SK-N-SH treated with all-trans-retinoic acid at 6 μM for 48 hours (cell line): ENCODE measurements at regions not wholly inside any gene's neighbourhood (a gene's known extent, or its start where the extent isn't known, plus 50 kb on each side); places are given as distances from the start of the nearest gene placed in this dataset.

Experiments
- ATAC-seq: fragments of 200-7000 bp; cut with Tn5 transposase; 3 replicates; pipeline ENCODE4 v1.9.1; 2020; ENCODE audit warnings: mild to moderate bottlenecking, moderate library complexity
- ARNTL ChIP-seq: fragments of 450-650 bp; formaldehyde crosslinking; IDR thresholded peaks from 2 replicates; pipeline ENCODE4 v1.5.0; 2020; ENCODE audit warnings: low read depth, mild to moderate bottlenecking, moderate library complexity, borderline replicate concordance
- BACH2 ChIP-seq: fragments of 250-450 bp; sonication (Bioruptor Pico); IDR thresholded peaks from 2 replicates; pipeline ENCODE4 v1.9.0; 2021; ENCODE audit warnings: mild to moderate bottlenecking, borderline replicate concordance
- CSDC2 ChIP-seq: fragments of 250-450 bp; sonication (Bioruptor Pico); IDR thresholded peaks from 2 replicates; pipeline ENCODE4 v1.5.0; 2020; ENCODE audit warnings: mild to moderate bottlenecking, moderate library complexity
- ESRRG ChIP-seq: fragments of 250-450 bp; sonication (Bioruptor Pico); IDR thresholded peaks from 2 replicates; pipeline ENCODE4 v1.6.1; 2021; ENCODE audit warnings: mild to moderate bottlenecking
- GLIS3 ChIP-seq: fragments of 250-450 bp; sonication (Bioruptor Pico); IDR thresholded peaks from 2 replicates; pipeline ENCODE4 v1.5.0; 2020; ENCODE audit warnings: mild to moderate bottlenecking, moderate library complexity
- ISL1 ChIP-seq: fragments of 250-450 bp; sonication (Bioruptor Pico); IDR thresholded peaks from 2 replicates; pipeline ENCODE4 v2.1.2; 2022; ENCODE audit warnings: mild to moderate bottlenecking, moderate library complexity
- OSR1 ChIP-seq: fragments of 250-450 bp; sonication (Bioruptor Pico); IDR thresholded peaks from 2 replicates; pipeline ENCODE4 v1.8.0; 2022; ENCODE audit warnings: moderate library complexity, mild to moderate bottlenecking, inconsistent platforms
- PPARA ChIP-seq: fragments of 250-450 bp; sonication (Bioruptor Pico); IDR thresholded peaks from 2 replicates; pipeline ENCODE4 v1.5.0; 2020; ENCODE audit warnings: mild to moderate bottlenecking, borderline replicate concordance
- RARB ChIP-seq: fragments of 250-450 bp; sonication (Bioruptor Pico); IDR thresholded peaks from 2 replicates; pipeline ENCODE4 v1.8.0; 2021; ENCODE audit warnings: mild to moderate bottlenecking, moderate library complexity
- SNAI2 ChIP-seq: fragments of 250-450 bp; sonication (Bioruptor Pico); IDR thresholded peaks from 2 replicates; pipeline ENCODE4 v1.5.0; 2020; ENCODE audit warnings: mild to moderate bottlenecking, moderate library complexity
- TCF4 ChIP-seq: fragments of 250-450 bp; sonication (Bioruptor Pico); IDR thresholded peaks from 2 replicates; pipeline ENCODE4 v1.8.0; 2021; ENCODE audit warnings: mild to moderate bottlenecking, moderate library complexity, borderline replicate concordance
- TOX ChIP-seq: fragments of 250-450 bp; sonication (Bioruptor Pico); IDR thresholded peaks from 2 replicates; pipeline ENCODE4 v1.8.0; 2021; ENCODE audit warnings: mild to moderate bottlenecking, moderate library complexity, borderline replicate concordance
- ZC3H10 ChIP-seq: fragments of 250-450 bp; sonication (Bioruptor Pico); IDR thresholded peaks from 2 replicates; pipeline ENCODE4 v1.5.1; 2021; ENCODE audit warnings: mild to moderate bottlenecking, moderate library complexity
- ZFP3 ChIP-seq: fragments of 250-450 bp; sonication (Bioruptor Pico); IDR thresholded peaks from 2 replicates; pipeline ENCODE4 v1.5.0; 2020; ENCODE audit warnings: mild to moderate bottlenecking, moderate library complexity
- ZFP30 ChIP-seq: fragments of 450-650 bp; formaldehyde crosslinking; IDR thresholded peaks from 2 replicates; pipeline ENCODE4 v1.5.0; 2022; ENCODE audit warnings: mild to moderate bottlenecking, moderate library complexity
- ZNF565 ChIP-seq: fragments of 450-650 bp; formaldehyde crosslinking; conservative IDR thresholded peaks from 2 replicates; pipeline ENCODE4 v1.5.0; 2020; ENCODE audit warnings: low read depth, mild to moderate bottlenecking, moderate library complexity
- ZNF70 ChIP-seq: fragments of 450-650 bp; formaldehyde crosslinking; IDR thresholded peaks from 2 replicates; pipeline ENCODE4 v1.5.0; 2020; ENCODE audit warnings: mild to moderate bottlenecking, moderate library complexity
- ZNF8 ChIP-seq: fragments of 450-650 bp; formaldehyde crosslinking; IDR thresholded peaks from 2 replicates; pipeline ENCODE4 v1.5.0; 2020; ENCODE audit warnings: mild to moderate bottlenecking, moderate library complexity
- TF ChIP-seq, protein P1 (sequence below): fragments of 250-450 bp; sonication (Bioruptor Pico); IDR thresholded peaks from 2 replicates; pipeline ENCODE4 v1.8.0; 2021; ENCODE audit warnings: low read depth, mild to moderate bottlenecking, moderate library complexity, borderline replicate concordance
- TF ChIP-seq, protein P2 (sequence below): fragments of 250-450 bp; sonication (Bioruptor Pico); IDR thresholded peaks from 2 replicates; pipeline ENCODE4 v1.8.0; 2020; ENCODE audit warnings: mild to moderate bottlenecking, moderate library complexity, borderline replicate concordance
- TF ChIP-seq, protein P3 (sequence below): fragments of 250-450 bp; sonication (Bioruptor Pico); IDR thresholded peaks from 2 replicates; pipeline ENCODE4 v1.5.0; 2020; ENCODE audit warnings: mild to moderate bottlenecking, moderate library complexity
- TF ChIP-seq, protein P4 (sequence below): fragments of 250-450 bp; sonication (Bioruptor Pico); IDR thresholded peaks from 2 replicates; pipeline ENCODE4 v1.5.1; 2020; ENCODE audit warnings: low read depth, mild to moderate bottlenecking, moderate library complexity
- TF ChIP-seq, protein P5 (sequence below): fragments of 250-450 bp; sonication (Bioruptor Pico); IDR thresholded peaks from 2 replicates; pipeline ENCODE4 v1.5.1; 2021; ENCODE audit warnings: mild to moderate bottlenecking, moderate library complexity

DNA sequence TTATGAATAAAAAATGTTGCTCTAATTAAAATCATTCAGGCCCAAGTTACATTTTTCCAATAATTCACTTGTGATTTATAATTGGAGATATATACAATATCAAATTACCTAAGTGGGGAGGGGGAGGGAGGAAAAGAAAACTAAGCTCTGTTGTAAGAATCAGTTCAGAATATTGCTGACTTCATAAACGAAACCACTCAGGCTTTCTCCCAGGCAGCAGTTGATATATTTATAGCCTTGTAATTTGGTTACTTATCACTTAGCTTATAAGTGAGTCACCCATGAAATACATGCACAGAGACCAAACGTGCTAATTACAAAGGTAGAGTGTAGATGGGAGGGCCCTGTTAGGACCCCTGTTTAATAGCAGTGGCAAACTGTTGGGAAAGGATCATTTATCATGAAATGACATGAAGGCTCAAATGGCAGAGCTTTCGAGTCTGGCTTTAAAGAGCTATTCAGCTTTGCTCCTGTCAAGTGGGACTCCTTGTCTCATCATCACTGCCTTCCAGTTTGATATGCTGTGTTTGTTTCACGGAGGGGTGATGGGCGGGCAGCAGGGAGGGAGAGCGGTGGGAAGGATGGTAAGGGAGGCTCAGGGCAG, 105.6 kb upstream of the PGRMC2 start:
- TF ChIP-seq ISL1 (peak; percentile 99), ARNTL (no peak), OSR1 (CRISPR knock-in tag) (no peak), ZFP30 (CRISPR knock-in tag) (no peak), ZNF565 (CRISPR knock-in tag) (no peak), BACH2 (CRISPR knock-in tag) (no peak), ZNF70 (CRISPR knock-in tag) (no peak), ESRRG (CRISPR knock-in tag) (no peak), TOX (CRISPR knock-in tag) (peak; percentile 69; the same call in 1 of the 2 replicates), RARB (CRISPR knock-in tag) (0 out of 2 replicates have a peak, but pooled peaks have one; percentile 59), CSDC2 (CRISPR knock-in tag) (no peak), ZNF8 (CRISPR knock-in tag) (no peak), TCF4 (CRISPR knock-in tag) (peak; percentile 35; the same call in 1 of the 2 replicates), SNAI2 (CRISPR knock-in tag) (no peak), ZC3H10 (CRISPR knock-in tag) (peak; percentile 61; the same call in 1 of the 2 replicates), ZFP3 (no peak), PPARA (no peak), GLIS3 (CRISPR knock-in tag) (0 out of 2 replicates have a peak, but pooled peaks have one; percentile 76)
- TF ChIP-seq, protein P1, sequence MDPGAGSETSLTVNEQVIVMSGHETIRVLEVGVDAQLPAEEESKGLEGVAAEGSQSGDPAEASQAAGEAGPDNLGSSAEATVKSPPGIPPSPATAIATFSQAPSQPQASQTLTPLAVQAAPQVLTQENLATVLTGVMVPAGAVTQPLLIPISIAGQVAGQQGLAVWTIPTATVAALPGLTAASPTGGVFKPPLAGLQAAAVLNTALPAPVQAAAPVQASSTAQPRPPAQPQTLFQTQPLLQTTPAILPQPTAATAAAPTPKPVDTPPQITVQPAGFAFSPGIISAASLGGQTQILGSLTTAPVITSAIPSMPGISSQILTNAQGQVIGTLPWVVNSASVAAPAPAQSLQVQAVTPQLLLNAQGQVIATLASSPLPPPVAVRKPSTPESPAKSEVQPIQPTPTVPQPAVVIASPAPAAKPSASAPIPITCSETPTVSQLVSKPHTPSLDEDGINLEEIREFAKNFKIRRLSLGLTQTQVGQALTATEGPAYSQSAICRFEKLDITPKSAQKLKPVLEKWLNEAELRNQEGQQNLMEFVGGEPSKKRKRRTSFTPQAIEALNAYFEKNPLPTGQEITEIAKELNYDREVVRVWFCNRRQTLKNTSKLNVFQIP = no peak
- TF ChIP-seq, protein P2, sequence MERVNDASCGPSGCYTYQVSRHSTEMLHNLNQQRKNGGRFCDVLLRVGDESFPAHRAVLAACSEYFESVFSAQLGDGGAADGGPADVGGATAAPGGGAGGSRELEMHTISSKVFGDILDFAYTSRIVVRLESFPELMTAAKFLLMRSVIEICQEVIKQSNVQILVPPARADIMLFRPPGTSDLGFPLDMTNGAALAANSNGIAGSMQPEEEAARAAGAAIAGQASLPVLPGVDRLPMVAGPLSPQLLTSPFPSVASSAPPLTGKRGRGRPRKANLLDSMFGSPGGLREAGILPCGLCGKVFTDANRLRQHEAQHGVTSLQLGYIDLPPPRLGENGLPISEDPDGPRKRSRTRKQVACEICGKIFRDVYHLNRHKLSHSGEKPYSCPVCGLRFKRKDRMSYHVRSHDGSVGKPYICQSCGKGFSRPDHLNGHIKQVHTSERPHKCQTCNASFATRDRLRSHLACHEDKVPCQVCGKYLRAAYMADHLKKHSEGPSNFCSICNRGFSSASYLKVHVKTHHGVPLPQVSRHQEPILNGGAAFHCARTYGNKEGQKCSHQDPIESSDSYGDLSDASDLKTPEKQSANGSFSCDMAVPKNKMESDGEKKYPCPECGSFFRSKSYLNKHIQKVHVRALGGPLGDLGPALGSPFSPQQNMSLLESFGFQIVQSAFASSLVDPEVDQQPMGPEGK (CRISPR knock-in tag) = peak; percentile 92
- TF ChIP-seq, protein P3, sequence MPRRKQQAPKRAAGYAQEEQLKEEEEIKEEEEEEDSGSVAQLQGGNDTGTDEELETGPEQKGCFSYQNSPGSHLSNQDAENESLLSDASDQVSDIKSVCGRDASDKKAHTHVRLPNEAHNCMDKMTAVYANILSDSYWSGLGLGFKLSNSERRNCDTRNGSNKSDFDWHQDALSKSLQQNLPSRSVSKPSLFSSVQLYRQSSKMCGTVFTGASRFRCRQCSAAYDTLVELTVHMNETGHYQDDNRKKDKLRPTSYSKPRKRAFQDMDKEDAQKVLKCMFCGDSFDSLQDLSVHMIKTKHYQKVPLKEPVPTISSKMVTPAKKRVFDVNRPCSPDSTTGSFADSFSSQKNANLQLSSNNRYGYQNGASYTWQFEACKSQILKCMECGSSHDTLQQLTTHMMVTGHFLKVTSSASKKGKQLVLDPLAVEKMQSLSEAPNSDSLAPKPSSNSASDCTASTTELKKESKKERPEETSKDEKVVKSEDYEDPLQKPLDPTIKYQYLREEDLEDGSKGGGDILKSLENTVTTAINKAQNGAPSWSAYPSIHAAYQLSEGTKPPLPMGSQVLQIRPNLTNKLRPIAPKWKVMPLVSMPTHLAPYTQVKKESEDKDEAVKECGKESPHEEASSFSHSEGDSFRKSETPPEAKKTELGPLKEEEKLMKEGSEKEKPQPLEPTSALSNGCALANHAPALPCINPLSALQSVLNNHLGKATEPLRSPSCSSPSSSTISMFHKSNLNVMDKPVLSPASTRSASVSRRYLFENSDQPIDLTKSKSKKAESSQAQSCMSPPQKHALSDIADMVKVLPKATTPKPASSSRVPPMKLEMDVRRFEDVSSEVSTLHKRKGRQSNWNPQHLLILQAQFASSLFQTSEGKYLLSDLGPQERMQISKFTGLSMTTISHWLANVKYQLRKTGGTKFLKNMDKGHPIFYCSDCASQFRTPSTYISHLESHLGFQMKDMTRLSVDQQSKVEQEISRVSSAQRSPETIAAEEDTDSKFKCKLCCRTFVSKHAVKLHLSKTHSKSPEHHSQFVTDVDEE (CRISPR knock-in tag) = peak; percentile 36; the same call in 1 of the 2 replicates
- TF ChIP-seq, protein P4, sequence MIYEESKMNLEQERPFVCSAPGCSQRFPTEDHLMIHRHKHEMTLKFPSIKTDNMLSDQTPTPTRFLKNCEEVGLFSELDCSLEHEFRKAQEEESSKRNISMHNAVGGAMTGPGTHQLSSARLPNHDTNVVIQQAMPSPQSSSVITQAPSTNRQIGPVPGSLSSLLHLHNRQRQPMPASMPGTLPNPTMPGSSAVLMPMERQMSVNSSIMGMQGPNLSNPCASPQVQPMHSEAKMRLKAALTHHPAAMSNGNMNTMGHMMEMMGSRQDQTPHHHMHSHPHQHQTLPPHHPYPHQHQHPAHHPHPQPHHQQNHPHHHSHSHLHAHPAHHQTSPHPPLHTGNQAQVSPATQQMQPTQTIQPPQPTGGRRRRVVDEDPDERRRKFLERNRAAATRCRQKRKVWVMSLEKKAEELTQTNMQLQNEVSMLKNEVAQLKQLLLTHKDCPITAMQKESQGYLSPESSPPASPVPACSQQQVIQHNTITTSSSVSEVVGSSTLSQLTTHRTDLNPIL (CRISPR knock-in tag) = peak; percentile 75
- TF ChIP-seq, protein P5, sequence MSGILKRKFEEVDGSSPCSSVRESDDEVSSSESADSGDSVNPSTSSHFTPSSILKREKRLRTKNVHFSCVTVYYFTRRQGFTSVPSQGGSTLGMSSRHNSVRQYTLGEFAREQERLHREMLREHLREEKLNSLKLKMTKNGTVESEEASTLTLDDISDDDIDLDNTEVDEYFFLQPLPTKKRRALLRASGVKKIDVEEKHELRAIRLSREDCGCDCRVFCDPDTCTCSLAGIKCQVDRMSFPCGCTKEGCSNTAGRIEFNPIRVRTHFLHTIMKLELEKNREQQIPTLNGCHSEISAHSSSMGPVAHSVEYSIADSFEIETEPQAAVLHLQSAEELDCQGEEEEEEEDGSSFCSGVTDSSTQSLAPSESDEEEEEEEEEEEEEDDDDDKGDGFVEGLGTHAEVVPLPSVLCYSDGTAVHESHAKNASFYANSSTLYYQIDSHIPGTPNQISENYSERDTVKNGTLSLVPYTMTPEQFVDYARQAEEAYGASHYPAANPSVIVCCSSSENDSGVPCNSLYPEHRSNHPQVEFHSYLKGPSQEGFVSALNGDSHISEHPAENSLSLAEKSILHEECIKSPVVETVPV (CRISPR knock-in tag) = peak; percentile 61; the same call in 1 of the 2 replicates
- TF ChIP-seq, all 23 proteins: peak for 10

DNA sequence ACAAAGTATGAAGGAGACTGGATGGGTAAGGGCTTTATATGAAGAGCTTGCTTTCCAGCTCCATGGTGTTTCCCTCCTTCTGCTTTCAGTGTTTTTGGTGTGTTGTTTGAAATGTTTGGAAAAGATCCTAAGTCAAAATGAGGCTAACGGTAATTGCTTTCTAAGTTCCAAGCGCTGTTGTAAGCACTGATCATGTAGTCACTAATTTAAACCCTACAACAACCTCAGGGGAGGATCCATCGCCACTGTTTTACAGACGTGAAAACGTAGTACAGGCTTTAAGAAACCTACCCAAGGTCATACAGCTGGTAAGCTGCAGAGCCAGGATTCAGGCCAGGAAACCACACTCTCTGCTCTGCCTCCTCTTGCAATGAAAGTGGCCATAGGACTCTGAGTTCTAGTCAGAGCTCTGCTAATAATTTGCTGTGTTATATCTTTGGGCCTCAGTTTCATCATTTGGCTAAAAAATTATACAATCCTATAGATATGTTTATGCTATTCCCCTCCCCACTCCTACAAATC, 102.9 kb upstream of the PGRMC2 start:
- TF ChIP-seq, protein P5 (CRISPR knock-in tag) = no peak
- no peak for TF ChIP-seq GLIS3 (CRISPR knock-in tag)
- TF ChIP-seq TCF4 (CRISPR knock-in tag) = no peak
- TF ChIP-seq CSDC2 (CRISPR knock-in tag) = no peak
- no peak for TF ChIP-seq ESRRG (CRISPR knock-in tag)
- no peak for ATAC-seq

More for the DNA sequence above, 105.6 kb upstream of the PGRMC2 start:
- ATAC-seq = peak; percentile 82
